ENCODE measurements at regions not wholly inside any gene's neighbourhood (a gene's known extent, or its start where the extent isn't known, plus 50 kb on each side); places are given as distances from the start of the nearest gene placed in this dataset.
"Not testable (repeated sequence)": the region's sequence is repeated elsewhere in the genome, so short reads cannot be mapped to it uniquely, and the experiment has no call there.

- DNase-seq, result peak; percentile 81
Observed at GRCh38 chr2:200177971-200178911, 128.3 kb upstream of the SPATS2L start.

- DNase-seq, result no peak
Observed at GRCh38 chr2:200179151-200179550, 127.3 kb upstream of the SPATS2L start.

GRCh38 chr2:200180943-200181342 is 125.5 kb upstream of the SPATS2L start:
- DNase-seq, result no peak

- DNase-seq, result no peak
Observed at GRCh38 chr2:200181755-200182154, 124.7 kb upstream of the SPATS2L start.

GRCh38 chr2:200184748-200185627 is 121.5 kb upstream of the SPATS2L start:
- no peak for DNase-seq

- DNase-seq, result no peak
Observed at GRCh38 chr2:200185628-200186000, 120.9 kb upstream of the SPATS2L start.

GRCh38 chr2:200186002-200186401 is 120.5 kb upstream of the SPATS2L start:
- DNase-seq, result no peak

GRCh38 chr2:200188876-200189275 is 117.6 kb upstream of the SPATS2L start:
- no peak for DNase-seq

- DNase-seq, result no peak
Observed at GRCh38 chr2:200189964-200190363, 116.5 kb upstream of the SPATS2L start.

GRCh38 chr2:200193331-200193730 is 113.2 kb upstream of the SPATS2L start:
- DNase-seq, result no peak

- DNase-seq, result no peak
Observed at GRCh38 chr2:200193791-200194190, 112.7 kb upstream of the SPATS2L start.

- DNase-seq, result no peak
Observed at GRCh38 chr2:200194746-200195145, 111.7 kb upstream of the SPATS2L start.

- DNase-seq, result no peak
Observed at GRCh38 chr2:200199005-200199404, 107.5 kb upstream of the SPATS2L start.

GRCh38 chr2:200199576-200200263 is 106.8 kb upstream of the SPATS2L start:
- no peak for DNase-seq

GRCh38 chr2:200201839-200202238 is 104.7 kb upstream of the SPATS2L start:
- not testable (repeated sequence) for DNase-seq

GRCh38 chr2:200203381-200203827 is 103.1 kb upstream of the SPATS2L start:
- DNase-seq, result no peak

GRCh38 chr2:200208041-200208440 is 98.5 kb upstream of the SPATS2L start:
- DNase-seq, result no peak

- DNase-seq, result no peak
Observed at GRCh38 chr2:200209030-200209429, 97.5 kb upstream of the SPATS2L start.

GRCh38 chr2:200211643-200212042 is 94.8 kb upstream of the SPATS2L start:
- DNase-seq, result no peak

- DNase-seq, result no peak
Observed at GRCh38 chr2:200212862-200213425, 93.5 kb upstream of the SPATS2L start.

- DNase-seq, result no peak
Observed at GRCh38 chr2:200216310-200216709, 90.2 kb upstream of the SPATS2L start.

GRCh38 chr2:200217320-200217719 is 89.2 kb upstream of the SPATS2L start:
- DNase-seq, result no peak

GRCh38 chr2:200218645-200219044 is 87.8 kb upstream of the SPATS2L start:
- no peak for DNase-seq
